Urinary bladder (tissue), 3 donors: ENCODE measurements at regions not wholly inside any gene's neighbourhood (a gene's known extent, or its start where the extent isn't known, plus 50 kb on each side); places are given as distances from the start of the nearest gene placed in this dataset.
A peak's percentile ranks its signal among the peaks of the same experiment; 100 is the strongest.

Experiments
- DNase-seq: peaks from one replicate; pipeline ENCODE4 v3.0.0-alpha.2; 2015; ENCODE audit errors: extremely low spot score
- H3K27ac ChIP-seq: one replicate; pipeline ENCODE4 v1.5.1; 2013; ENCODE audit warnings: low read depth, mild to moderate bottlenecking, moderate library complexity
- H3K36me3 ChIP-seq: one replicate; pipeline ENCODE4 v1.6.1; 2013; ENCODE audit warnings: mild to moderate bottlenecking, moderate library complexity; ENCODE audit not compliant: insufficient read depth
- H3K4me1 ChIP-seq: one replicate; pipeline ENCODE4 v1.6.1; 2013; ENCODE audit warnings: mild to moderate bottlenecking, moderate library complexity; ENCODE audit not compliant: insufficient read depth
- H3K4me3 ChIP-seq: one replicate; pipeline ENCODE4 v1.5.1; 2013; ENCODE audit warnings: low read depth, low read length
- WGBS: extraction: QIAGEN DNeasy Blood & Tissue Kit; methylation state at CpG from one replicate; pipeline ENCODE4 v1.1.7; 2013; 5-methylcytosine and 5-hydroxymethylcytosine counted together
- donor health status: healthy with polysubstance abuse.
- donor health status: healthy.

DNA sequence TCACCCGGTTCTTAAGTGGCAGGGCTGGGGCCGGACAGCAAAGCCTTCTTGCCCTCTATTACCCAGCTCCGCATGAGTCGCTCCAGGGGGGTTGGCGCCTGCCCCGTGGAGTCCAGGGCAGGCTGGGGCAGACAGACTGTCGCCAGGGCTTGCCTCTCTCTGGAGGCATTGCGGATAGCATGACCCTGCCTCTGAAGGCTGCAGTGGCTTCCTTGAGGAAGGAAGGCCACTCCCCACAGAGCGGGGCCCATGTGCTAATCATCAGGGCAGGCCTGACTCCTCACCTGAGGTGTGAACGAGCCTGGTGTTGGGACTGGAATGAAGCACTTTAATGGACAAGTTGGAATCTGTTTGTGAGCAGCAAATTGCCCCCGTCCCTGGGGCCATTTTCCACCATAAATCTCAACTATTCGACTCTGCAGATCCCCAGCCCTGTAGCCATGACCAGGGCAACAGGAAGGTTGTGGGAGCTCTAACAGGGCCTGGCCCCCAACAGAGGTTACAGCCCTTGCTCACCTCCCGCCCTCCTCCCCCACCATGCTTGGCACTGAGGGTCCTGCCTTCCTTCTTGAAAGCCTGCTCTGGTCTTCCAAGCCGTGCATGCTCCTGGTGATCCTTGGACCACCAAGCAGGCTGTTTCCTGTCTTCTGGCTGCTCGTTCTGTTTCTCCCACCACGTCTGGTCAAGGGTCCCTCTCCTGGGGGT lies 144.9 kb upstream of the HAAO start:
- no peaks in the 10 kb centered on the region for H3K4me1 ChIP-seq
- no peak for DNase-seq
- no peak overlapping the region for H3K27ac ChIP-seq
- no peak overlapping the region for H3K4me3 ChIP-seq
- 80% methylated on average over 16 of the region's 16 CpGs for WGBS
- no peaks in the 10 kb centered on the region for H3K36me3 ChIP-seq

DNA sequence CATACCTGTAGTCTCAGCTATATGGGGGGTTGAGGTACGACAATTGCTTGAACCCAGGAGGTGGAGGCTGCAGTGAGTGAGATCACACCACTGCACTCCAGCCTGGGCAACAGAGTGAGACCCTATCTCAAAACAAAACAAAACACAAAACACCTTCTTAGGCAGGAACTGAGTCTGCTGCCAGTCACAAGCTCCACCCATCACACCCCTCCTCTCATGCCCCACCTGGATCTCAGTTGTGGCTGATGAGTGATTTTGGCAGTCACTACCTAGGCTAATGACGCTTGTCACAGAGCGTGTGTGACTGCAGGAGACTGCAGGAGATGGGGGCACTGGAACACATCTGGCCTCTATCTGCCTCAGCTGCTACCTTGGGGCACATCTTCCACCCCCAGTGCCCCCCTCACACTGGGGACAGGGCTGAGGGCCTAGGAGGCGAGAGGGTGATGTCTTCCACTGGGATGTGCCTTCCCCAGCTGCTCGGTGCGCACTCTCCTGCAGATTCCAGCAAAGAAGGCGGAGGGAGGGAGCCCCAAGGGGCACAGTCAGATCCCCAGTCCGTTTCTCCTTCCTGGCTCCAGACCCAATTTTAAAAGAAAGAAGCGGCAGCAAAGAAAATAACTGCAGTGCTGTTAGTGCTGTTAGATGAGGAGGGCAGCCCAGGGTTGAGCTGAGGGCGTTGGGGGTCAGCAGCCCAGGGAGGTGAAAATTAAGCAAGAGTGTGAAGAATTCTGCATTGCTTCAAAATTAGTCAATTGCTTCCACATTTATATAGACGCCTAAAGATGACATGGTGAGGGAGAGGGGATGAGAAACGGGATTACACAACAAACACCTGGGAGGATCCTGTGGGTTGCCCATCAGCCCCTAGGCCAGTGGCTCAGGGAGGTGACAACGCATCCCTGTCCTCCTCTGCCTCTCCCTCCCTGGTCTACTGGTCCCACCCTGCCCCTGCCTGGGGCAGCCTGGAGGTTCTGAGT lies 143.6 kb upstream of the HAAO start:
- no peak overlapping the region for H3K27ac ChIP-seq
- H3K36me3 ChIP-seq: no peaks in the 10 kb centered on the region
- DNase-seq: no peak
- no peaks in the 10 kb centered on the region for H3K4me1 ChIP-seq
- H3K4me3 ChIP-seq: no peak overlapping the region
- 80% methylated on average over 13 of the region's 13 CpGs for WGBS

- Histone ChIP-seq H3K36me3 (no peaks in the 10 kb centered on the region), H3K4me1 (no peaks in the 10 kb centered on the region), H3K27ac (no peak overlapping the region), H3K4me3 (no peak overlapping the region)
- 83% methylated on average over 14 of the region's 14 CpGs for WGBS
- no peak for DNase-seq
These were observed 142.3 kb upstream of the HAAO start for GRCh38 chr2:42934580-42935186.

DNA sequence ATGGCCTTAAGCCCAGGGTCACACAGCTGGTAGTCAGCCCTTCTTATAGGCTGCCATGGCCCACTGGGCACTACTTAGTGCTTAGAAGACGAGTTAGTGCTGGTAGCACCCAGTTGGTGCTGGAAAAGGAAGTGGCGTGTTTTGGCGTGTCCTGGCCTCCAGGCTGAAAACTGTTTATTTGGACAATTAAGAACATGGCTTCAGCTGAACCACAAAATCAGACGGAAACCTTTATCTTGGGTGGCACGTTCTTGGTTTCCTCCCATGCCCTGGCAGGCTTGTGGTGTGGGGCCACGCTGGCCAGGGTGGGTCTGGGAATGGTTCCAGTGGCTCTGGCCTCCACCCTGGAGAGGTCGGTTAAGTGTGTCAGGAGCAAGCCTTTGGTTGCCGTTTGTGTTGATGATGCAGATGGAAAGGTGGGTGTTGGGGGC lies 141.5 kb upstream of the HAAO start:
- Histone ChIP-seq H3K27ac (no peak overlapping the region), H3K4me3 (no peak overlapping the region), H3K36me3 (no peaks in the 10 kb centered on the region), H3K4me1 (no peaks in the 10 kb centered on the region)
- DNase-seq: no peak
- WGBS: 70% methylated on average over 8 of the region's 8 CpGs

DNA sequence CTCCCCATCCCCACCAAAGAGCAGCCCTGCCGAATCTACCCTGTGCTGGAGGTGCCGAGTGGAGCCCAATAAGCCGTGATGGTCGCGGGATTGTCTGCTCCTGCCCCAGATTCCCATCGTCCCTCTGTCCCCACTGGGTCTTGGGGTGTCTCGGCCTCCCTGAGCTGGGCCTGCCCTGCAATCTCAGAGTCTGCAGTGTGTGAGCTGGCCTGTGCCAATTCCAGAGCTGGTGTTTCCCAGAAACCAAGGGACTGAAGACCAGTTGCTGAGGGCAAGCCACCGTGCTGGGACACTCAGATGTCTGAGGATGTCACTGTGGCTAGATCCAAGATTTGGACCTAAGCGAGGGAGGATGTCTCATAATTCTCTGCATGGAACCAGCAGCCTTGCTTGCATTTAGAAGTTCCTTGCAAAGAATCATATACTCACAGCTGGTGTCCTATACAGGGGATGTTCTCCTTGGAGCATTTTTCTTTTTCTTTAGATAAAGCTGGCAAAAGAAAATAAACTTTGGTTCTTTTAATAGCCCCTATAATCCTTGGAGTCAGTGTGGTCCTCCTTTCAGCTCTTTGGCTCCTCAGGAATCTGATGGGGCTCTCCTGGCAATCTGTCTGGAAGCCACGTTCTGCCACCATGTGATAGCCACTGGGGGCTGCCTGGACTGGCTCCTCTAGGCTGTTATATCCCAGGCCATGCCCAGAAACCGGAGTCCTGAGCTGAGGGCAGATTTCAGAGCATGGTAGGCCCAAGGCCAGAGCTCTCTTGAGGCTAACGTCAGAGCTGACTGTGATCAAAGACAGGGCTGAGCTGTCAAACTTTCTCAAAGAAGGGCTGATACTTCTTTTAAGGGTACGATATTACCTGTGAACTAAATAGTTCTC lies 140.1 kb upstream of the HAAO start:
- Histone ChIP-seq H3K36me3 (no peaks in the 10 kb centered on the region), H3K4me3 (no peak overlapping the region), H3K27ac (no peak overlapping the region), H3K4me1 (no peaks in the 10 kb centered on the region)
- WGBS: 63% methylated on average over 13 of the region's 13 CpGs
- DNase-seq: no peak

DNA sequence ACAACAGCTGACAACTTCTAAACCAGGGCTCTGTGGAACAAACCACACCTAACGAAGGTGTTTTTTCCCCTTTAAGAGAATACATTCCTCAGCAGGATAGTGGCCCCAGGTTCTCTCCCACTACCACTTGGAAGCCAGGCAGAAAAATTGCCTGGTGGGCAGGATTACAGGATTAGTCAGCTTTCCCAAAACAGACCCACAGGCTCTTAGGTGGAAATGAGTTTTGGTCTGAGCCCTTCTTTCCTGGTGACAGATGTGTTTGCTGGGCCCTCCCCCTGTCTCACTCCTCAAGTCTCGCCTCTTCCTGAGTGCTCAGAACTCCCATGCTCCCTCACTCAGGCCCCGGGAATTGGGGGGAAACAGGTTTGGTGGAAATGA lies 139.4 kb upstream of the HAAO start:
- WGBS: 72% methylated on average over 3 of the region's 3 CpGs
- no peak overlapping the region for H3K4me3 ChIP-seq
- DNase-seq: no peak
- H3K36me3 ChIP-seq: no peaks in the 10 kb centered on the region
- peak overlapping the region; percentile 34 for H3K27ac ChIP-seq
- H3K4me1 ChIP-seq: no peaks in the 10 kb centered on the region

- no peak overlapping the region for H3K4me3 ChIP-seq
- 69% methylated on average over 8 of the region's 8 CpGs for WGBS
- H3K27ac ChIP-seq: peak overlapping the region; percentile 34
- no peak for DNase-seq
- no peaks in the 10 kb centered on the region for H3K36me3 ChIP-seq
- H3K4me1 ChIP-seq: no peaks in the 10 kb centered on the region
These were observed 138.9 kb upstream of the HAAO start for GRCh38 chr2:42931146-42931817.

DNA sequence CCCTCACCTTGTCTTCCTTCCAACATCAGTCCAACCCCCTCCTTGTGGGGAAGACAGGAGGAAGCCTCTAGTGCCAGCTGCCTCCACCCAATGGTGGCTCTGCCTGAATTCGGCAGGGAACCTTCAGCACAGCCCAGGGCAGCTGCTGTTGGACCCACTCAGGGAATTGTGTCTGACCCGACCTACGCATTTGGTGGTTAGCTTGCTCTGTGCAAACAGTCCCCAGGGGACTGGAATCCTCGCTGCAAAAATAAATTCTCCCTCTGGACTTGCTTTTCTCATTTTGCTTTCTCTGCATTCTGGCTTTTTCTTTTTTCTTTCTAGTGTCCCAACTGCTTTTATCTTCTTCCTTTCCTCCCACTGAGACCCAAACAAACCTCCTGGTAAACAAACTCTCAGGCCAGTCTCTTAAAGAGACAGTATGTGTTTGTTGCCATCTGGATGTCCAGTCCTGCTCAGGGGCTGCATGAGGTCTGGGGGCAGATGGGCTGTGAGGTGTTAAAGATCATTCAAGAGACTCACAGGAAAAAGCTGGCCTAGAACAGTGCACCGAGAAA lies 137.7 kb upstream of the HAAO start:
- H3K4me3 ChIP-seq: no peak overlapping the region
- no peaks in the 10 kb centered on the region for H3K36me3 ChIP-seq
- DNase-seq: no peak

GRCh38 chr2:42929546-42930024 lies 137.2 kb upstream of the HAAO start:
- DNase-seq: no peak
- Histone ChIP-seq H3K4me1 (peaks cover 2% of the 10 kb centered on the region), H3K4me3 (no peak overlapping the region), H3K36me3 (no peaks in the 10 kb centered on the region), H3K27ac (peak overlapping the region; percentile 66)
- WGBS: 85% methylated on average over 4 of the region's 4 CpGs

More for the DNA sequence above, 137.7 kb upstream of the HAAO start:
- Histone ChIP-seq H3K4me1 (peaks cover 2% of the 10 kb centered on the region), H3K27ac (peak overlapping the region; percentile 66)
- 18% methylated on average over 5 of the region's 5 CpGs for WGBS

DNA sequence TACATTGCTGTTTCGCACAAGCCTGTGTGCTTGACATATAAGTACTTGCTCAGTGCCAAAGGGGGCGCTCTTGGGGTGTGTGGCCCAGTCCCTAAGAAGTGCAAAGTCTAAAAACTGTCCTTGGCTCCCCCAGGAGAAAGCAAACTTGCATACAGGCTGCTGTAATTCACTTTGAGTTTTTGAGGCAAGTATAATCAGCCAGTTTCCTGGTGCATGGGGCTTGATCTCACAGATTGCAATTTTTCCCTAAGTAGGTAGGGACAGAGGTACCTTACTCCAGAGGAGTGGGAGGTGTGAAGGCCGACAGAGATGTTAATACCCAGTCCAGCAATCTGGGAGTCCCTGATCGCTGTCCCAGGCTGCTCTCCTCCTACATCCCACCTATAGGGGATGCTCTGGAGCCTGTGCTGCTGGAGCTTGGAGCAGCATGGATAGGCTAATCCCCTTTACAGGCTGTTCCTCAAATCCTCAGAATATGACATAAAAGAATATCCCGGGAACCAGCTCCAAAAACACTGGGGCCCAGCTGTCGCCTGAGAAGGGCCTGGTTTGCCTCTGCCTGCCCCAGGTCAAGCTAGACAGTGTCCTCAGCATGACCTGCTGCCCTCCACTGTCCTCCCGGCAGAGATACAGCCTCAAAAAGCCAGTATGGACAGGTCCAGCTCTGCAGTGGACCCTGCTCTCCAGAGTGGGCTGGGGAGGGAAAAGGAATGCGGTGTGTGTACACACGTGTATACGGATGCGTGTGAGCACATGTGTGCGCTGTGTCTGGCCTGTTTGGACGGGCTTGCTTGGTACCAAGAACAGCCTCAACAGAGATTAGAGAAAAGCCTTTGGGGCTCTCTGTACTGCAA lies 136.5 kb upstream of the HAAO start:
- H3K36me3 ChIP-seq: no peaks in the 10 kb centered on the region
- H3K4me1 ChIP-seq: peaks cover 2% of the 10 kb centered on the region
- H3K27ac ChIP-seq: peak overlapping the region; percentile 66
- no peak for DNase-seq
- 50% methylated on average over 13 of the region's 13 CpGs for WGBS
- H3K4me3 ChIP-seq: no peak overlapping the region

- H3K4me1 ChIP-seq: peaks cover 2% of the 10 kb centered on the region
- no peak overlapping the region for H3K4me3 ChIP-seq
- DNase-seq: no peak
- WGBS: 52% methylated on average over 9 of the region's 9 CpGs
- no peaks in the 10 kb centered on the region for H3K36me3 ChIP-seq
- peak overlapping the region; percentile 66 for H3K27ac ChIP-seq
These were observed 135.8 kb upstream of the HAAO start for GRCh38 chr2:42928161-42928691.
